ENCODE measurements at regions not wholly inside any gene's neighbourhood (a gene's known extent, or its start where the extent isn't known, plus 50 kb on each side); places are given as distances from the start of the nearest gene placed in this dataset.

DNA sequence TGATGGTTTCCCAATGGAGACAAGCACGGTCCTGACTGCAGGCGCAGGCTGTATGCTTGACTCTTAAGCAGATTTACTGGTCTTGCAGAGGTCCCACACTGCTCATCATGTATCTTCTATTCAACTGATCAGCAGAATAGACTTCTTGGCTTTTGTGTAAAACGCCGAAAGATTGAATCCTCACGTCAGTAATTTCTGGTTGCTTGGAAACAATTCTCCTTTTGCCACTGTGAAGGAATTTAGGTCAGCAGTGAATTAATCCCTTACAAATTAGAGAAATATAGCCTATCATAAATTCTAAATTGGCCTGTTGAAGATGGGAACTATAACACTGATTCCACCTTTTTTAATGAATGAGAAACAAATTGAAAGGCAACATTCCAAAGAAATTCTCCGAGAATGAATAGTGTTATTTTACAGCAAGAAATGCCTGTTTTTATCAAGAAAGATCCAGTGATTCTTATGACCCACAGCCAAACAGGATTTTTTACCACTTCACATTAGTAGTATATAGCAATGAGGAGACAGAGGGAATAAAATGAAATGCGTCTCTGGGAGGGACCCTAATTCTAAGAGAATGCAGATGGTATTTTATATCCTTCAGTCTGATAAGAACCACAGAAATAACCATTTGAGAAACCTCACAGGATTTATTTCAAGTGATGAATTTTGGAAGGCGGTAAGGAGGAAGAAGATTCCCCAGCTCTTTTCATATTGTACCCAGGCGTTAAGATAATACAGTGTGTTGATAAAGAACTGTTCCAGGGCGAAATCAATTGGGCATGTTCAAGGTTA, 362.5 kb downstream of the RAB38 start:
- Mint-ChIP-seq H3K36me3 (no peaks in the 10 kb centered on the region), H3K4me3 (no peak overlapping the region), H3K4me1 (no peaks in the 10 kb centered on the region), H3K27me3 (ENCODE audit: low read depth) (no peaks in the 10 kb centered on the region), H3K9me3 (no peaks in the 10 kb centered on the region), H3K27ac (no peak overlapping the region)
- CTCF ChIA-PET, result no interaction called here
- TF ChIP-seq JAZF1 (CRISPR knock-in tag; IDR thresholded peaks at IDR 0.05) (no peak), TP53 (CRISPR knock-in tag; IDR thresholded peaks at IDR 0.05) (no peak), PRDM15 (CRISPR knock-in tag; IDR thresholded peaks at IDR 0.05) (no peak), RORB (CRISPR knock-in tag; IDR thresholded peaks at IDR 0.05) (no peak), JUN (CRISPR knock-in tag; IDR thresholded peaks at IDR 0.05) (no peak), HMGXB4 (CRISPR knock-in tag; IDR thresholded peaks at IDR 0.05) (no peak), NR2C2 (CRISPR knock-in tag; IDR thresholded peaks at IDR 0.05) (no peak), NR3C1 (CRISPR knock-in tag; conservative IDR thresholded peaks at IDR 0.05; ENCODE audit: low read depth) (no peak), ETV6 (CRISPR knock-in tag; IDR thresholded peaks at IDR 0.05) (no peak), ZNF423 (CRISPR knock-in tag; IDR thresholded peaks at IDR 0.05) (no peak)
- TF ChIP-seq, protein P1, sequence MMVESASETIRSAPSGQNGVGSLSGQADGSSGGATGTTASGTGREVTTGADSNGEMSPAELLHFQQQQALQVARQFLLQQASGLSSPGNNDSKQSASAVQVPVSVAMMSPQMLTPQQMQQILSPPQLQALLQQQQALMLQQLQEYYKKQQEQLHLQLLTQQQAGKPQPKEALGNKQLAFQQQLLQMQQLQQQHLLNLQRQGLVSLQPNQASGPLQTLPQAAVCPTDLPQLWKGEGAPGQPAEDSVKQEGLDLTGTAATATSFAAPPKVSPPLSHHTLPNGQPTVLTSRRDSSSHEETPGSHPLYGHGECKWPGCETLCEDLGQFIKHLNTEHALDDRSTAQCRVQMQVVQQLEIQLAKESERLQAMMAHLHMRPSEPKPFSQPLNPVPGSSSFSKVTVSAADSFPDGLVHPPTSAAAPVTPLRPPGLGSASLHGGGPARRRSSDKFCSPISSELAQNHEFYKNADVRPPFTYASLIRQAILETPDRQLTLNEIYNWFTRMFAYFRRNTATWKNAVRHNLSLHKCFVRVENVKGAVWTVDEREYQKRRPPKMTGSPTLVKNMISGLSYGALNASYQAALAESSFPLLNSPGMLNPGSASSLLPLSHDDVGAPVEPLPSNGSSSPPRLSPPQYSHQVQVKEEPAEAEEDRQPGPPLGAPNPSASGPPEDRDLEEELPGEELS (CRISPR knock-in tag; IDR thresholded peaks at IDR 0.05), result no peak
- ATAC-seq (no peak), DNase-seq (ENCODE audit: low spot score) (no peak)
- POLR2A ChIA-PET, result no interaction called here

DNA sequence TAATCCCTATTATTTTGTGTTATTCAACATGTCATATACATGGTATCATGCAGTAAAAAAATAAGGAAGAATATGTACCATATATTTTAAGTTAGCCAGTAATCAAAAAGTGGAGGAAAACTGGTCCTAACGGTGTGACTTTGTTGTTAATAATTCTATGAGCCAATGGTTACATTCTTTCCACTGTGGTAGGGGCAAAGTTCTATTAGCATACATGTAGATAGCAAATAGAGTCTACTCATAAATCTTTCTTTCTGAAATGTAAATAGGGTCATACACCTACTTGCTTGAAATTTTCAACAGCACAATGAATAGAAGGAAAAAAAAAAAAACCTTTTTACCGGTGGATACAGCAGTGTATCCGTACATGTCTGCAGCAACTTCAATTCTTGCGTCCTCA, 364.8 kb downstream of the RAB38 start:
- POLR2A ChIA-PET, result interaction anchor here (0.7 kb wide), 1 partner anchor 77 kb away, joined by 3 read pairs; no protein-coding TSS in a partner anchor
- no peak for DNase-seq (ENCODE audit: low spot score)
- Mint-ChIP-seq H3K27me3 (ENCODE audit: low read depth) (no peaks in the 10 kb centered on the region), H3K9me3 (no peaks in the 10 kb centered on the region), H3K27ac (no peak overlapping the region), H3K4me1 (no peaks in the 10 kb centered on the region), H3K4me3 (no peak overlapping the region), H3K36me3 (no peaks in the 10 kb centered on the region)
- CTCF ChIA-PET, result no interaction called here
- TF ChIP-seq TEAD1 (CRISPR knock-in tag; IDR thresholded peaks at IDR 0.05) (no peak), ZNF138 (CRISPR knock-in tag; conservative IDR thresholded peaks at IDR 0.05) (no peak), SP1 (CRISPR knock-in tag; conservative IDR thresholded peaks at IDR 0.05) (no peak), HMGA2 (CRISPR knock-in tag; IDR thresholded peaks at IDR 0.05) (no peak), IRF2 (CRISPR knock-in tag; IDR thresholded peaks at IDR 0.05; ENCODE audit: borderline replicate concordance, low read depth) (no peak), RORB (CRISPR knock-in tag; IDR thresholded peaks at IDR 0.05) (no peak)
- TF ChIP-seq, protein P2, sequence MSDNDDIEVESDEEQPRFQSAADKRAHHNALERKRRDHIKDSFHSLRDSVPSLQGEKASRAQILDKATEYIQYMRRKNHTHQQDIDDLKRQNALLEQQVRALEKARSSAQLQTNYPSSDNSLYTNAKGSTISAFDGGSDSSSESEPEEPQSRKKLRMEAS (CRISPR knock-in tag; IDR thresholded peaks at IDR 0.05), result no peak
- ATAC-seq, result no peak
